ENCODE measurements at regions not wholly inside any gene's neighbourhood (a gene's known extent, or its start where the extent isn't known, plus 50 kb on each side); places are given as distances from the start of the nearest gene placed in this dataset.

DNA sequence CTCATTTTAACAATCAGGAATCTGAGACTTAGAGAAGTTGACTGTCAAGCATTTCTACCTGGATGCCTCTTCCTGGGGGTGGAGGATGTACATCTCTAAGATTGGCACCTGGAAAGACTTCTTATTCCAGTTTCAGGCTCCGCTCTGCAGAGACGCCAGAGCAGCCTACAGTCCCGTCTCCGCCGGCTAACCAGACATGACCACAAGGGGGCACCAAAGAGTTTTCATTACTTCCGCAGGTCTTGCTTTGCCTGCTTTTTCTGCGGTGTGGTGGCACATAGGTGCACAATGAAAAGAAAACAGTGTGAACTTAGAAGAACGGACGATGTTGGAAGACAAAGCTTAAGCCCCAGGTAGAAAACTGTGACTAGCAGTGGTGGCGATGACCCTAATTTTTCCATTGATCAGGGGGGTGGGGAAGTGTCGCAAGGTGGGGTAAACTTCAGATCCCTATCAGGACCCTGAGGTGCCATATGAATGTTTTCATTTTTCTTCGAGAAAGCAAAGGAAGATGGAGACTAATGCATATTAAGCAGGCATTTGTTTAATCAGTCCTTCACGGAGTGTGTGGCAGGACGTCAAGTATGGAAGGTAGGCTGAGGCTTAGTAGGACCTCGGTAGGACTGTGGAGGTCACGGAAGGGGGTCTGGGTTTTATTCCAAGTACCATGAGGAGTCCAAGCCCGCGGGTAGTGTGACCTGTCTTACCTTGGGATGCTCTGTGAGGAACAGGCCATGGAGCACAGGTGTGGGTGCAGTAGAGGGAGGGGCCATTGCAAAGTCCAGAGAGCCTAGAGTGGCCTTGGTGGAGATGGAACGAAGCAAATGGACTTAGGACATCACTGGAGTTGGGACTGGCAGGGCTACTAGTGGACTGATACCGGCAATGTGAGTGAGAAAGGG, 60.1 kb upstream of the SORCS3 start:
- peak; percentile 51 to 78 for DNase-seq
- TF ChIP-seq POLR2A (IDR thresholded peaks at IDR 0.05; ENCODE audit: low read length) (no peak), GATA1 (IDR thresholded peaks at IDR 0.05; ENCODE audit: low read depth, low read length) (no peak)

DNA sequence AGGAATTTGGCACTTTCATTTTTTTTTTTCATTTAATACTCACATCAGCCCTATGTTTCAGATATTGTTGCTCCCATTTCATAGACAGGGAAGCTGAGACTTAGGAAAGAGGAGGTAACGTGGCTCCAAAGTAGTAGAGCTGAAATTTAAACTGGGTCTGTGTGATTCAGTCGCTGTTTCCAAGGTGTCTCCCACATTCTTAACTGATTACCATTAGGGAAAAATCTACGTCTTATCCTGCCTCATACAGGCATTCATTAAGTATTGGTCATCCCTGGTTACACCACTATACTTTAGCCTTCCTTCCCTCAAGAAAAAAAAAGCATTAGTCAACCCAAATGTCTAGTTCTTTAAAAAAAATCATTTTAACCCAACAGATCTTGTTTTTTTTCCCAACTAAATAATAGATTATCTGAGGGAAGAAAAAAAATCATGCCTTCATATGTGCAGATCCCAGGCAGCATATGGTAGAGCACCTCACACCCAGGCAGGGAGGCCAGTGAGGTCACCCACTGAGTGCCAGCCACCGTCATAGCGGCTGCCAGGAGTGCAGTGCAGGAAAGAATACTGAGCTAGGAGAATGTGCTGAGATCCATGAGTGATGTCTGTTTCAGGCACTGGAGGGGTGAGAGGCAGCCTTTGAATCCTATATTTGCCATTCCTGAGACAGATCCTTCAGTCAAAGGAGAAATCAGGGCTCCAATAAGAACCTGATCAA, 59.0 kb upstream of the SORCS3 start:
- no peak for DNase-seq
- TF ChIP-seq GATA1 (IDR thresholded peaks at IDR 0.05; ENCODE audit: low read depth, low read length) (no peak), POLR2A (IDR thresholded peaks at IDR 0.05; ENCODE audit: low read length) (no peak)

DNA sequence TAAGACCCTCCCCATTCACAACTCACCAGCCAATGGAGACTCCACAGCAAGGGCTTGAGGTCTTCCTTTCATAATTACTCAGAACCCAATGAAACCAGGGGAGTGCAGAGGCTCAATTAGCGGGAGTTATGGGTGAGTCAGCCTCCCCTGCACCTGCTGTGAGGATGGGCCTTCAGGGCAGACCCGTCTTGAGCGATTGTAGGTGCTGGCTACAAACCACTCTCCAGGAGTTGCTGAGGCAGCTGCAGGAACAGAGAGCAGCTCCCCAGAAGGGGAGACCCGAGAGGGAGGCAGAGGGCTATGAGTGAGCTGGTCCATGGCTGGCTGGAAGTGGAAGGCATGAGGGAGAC, 58.5 kb upstream of the SORCS3 start:
- TF ChIP-seq GATA1 (IDR thresholded peaks at IDR 0.05; ENCODE audit: low read depth, low read length) (no peak), POLR2A (IDR thresholded peaks at IDR 0.05; ENCODE audit: low read length) (no peak)
- DNase-seq, result no peak

DNA sequence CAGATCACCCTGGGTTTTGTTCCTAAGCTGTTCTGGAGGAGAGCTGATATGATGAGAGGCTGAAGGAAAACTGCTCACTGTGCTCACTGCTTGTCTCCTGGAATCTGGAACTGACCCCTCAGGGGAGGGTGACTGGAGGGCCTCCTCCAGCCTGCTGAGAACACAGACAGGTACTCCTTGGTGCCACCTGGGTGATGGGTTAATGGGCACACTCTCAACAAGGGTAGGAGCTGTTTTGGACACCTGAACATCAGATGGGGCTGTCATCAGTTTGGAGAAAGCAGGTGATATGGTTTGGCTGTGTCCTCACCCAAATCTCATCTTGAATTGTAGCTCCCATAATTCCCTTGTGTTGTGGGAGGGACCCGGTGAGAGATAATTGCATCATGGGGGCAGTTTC, 58.1 kb upstream of the SORCS3 start:
- TF ChIP-seq POLR2A (IDR thresholded peaks at IDR 0.05; ENCODE audit: low read length), result no peak
- TF ChIP-seq GATA1 (IDR thresholded peaks at IDR 0.05; ENCODE audit: low read depth, low read length), result no peak

DNA sequence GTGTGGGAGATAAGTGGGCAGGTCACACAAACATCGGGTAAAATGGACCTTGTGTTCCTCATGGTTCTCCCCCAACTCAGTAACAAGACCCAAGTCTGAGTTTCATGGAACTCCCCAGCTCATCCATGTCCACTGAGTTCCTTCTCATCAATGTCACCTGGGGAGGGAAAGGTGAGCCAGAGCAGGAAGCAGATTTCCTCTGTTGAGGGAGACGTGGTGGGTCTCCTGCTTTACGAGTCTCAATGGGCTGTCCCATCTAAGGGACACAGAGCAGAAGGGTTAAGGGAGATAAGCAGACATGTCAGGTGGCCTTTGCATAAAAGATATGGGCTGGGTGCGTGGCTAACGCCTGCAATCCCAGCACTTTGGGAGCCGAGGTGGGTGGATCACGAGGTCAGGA, 56.5 kb upstream of the SORCS3 start:
- no peak for DNase-seq
- TF ChIP-seq GATA1 (IDR thresholded peaks at IDR 0.05; ENCODE audit: low read depth, low read length), result no peak
- TF ChIP-seq POLR2A (IDR thresholded peaks at IDR 0.05; ENCODE audit: low read length), result no peak

More for the DNA sequence above, 58.1 kb upstream of the SORCS3 start:
- no peak for DNase-seq

DNA sequence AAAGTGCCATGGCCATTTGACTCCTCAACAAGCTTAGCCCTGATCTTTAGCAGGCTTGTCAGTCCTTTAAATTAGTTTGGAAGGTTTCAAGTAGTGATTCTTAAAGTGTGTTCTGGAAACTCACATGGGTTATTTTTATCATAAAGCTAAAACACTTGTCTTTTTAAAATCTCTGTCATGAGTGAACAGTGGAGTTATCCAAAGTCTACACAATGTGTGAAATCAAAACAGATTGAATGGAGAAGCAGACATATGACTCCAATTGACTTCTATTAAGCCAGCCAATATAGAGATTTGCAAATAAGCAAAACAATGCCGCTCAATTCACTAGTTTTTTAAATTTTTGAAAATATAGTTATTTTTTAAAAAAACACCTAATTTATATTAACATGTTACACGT, 53.3 kb upstream of the SORCS3 start:
- TF ChIP-seq GATA1 (IDR thresholded peaks at IDR 0.05; ENCODE audit: low read depth, low read length) (no peak), POLR2A (IDR thresholded peaks at IDR 0.05; ENCODE audit: low read length) (no peak)
- DNase-seq, result no peak

DNA sequence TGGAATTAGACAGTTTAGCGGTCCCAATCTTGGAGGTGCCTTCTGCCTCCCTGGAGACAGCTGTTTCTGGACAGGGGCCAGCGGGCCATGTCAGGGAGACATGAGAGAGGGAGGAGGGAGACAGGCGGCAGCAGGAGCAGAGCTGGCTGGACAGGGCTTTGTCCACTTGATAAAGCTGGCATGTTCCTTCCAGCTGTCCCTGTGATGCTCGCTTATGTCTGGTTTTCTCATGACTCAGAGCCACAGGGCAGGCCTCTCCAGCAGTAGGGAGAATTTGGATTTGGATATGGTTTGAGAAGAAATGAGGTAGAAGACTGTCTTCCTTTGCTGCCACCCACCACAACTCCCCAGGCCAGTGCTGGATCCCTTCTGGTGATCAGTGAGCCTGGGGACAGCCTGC, 51.7 kb upstream of the SORCS3 start:
- TF ChIP-seq POLR2A (IDR thresholded peaks at IDR 0.05; ENCODE audit: low read length) (no peak), GATA1 (IDR thresholded peaks at IDR 0.05; ENCODE audit: low read depth, low read length) (no peak)
- DNase-seq, result no peak

DNA sequence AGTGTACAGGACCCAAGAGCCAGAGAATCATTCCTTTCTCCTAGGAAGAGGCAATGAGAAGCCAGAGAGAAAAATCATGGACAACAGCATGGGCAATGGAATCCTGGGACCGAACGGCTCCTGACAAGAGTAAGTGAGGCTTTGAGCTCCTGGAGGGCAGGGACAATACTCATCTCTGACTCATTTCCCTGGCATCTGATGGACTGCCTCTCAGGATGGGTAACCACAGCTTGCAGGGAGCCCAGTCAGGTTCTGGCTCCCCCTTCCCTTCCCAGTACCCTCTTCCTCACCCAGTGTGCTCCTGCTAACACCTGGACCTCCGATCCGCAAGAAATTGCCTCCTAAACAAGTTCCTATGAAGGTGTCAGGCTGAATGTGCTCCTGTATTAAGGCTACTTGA, 51.2 kb upstream of the SORCS3 start:
- no peak for DNase-seq
- TF ChIP-seq POLR2A (IDR thresholded peaks at IDR 0.05; ENCODE audit: low read length) (no peak), GATA1 (IDR thresholded peaks at IDR 0.05; ENCODE audit: low read depth, low read length) (no peak)

All from erythroblast (primary cell).